Liver (tissue), 7 donors: ENCODE measurements at regions not wholly inside any gene's neighbourhood (a gene's known extent, or its start where the extent isn't known, plus 50 kb on each side); places are given as distances from the start of the nearest gene placed in this dataset.

Experiments
- DNase-seq: peaks from one replicate; pipeline ENCODE4 v3.0.0-alpha.2; 2017; ENCODE audit warnings: low spot score
- H3K27ac ChIP-seq, 2 donors: one replicate each; pipeline ENCODE4 v1.7.0; 2013; ENCODE audit warnings: inconsistent platforms in 2 of 2, low read length in 2 of 2, control low read depth in 1 of 2, low read depth in 1 of 2, mild to moderate bottlenecking in 1 of 2
- H3K27me3 ChIP-seq, 4 donors: one replicate each; pipeline versions ENCODE4 v1.6.1 to v1.7.0; 2013; ENCODE audit warnings: low read length in 3 of 4, inconsistent platforms in 1 of 4, mild to moderate bottlenecking in 1 of 4, moderate library complexity in 1 of 4; ENCODE audit not compliant: control insufficient read depth in 4 of 4, insufficient read depth in 4 of 4
- H3K36me3 ChIP-seq, 4 donors: one replicate each; pipeline versions ENCODE4 v1.6.1 to v1.7.0; 2013; ENCODE audit warnings: low read length in 3 of 4, mild to moderate bottlenecking in 3 of 4, low read depth in 1 of 4, moderate library complexity in 1 of 4; ENCODE audit not compliant: control insufficient read depth in 4 of 4, insufficient read depth in 3 of 4
- H3K4me1 ChIP-seq, 4 donors: one replicate each; pipeline versions ENCODE4 v1.6.1 to v1.7.0; 2013; ENCODE audit warnings: low read length in 3 of 4, mild to moderate bottlenecking in 3 of 4, moderate library complexity in 1 of 4; ENCODE audit not compliant: control insufficient read depth in 4 of 4, insufficient read depth in 4 of 4
- H3K4me3 ChIP-seq, 3 donors: one replicate each; pipeline versions ENCODE4 v1.6.1 to v1.7.0; 2013; ENCODE audit warnings: low read length in 3 of 3, control low read depth in 1 of 3, low read depth in 1 of 3, mild to moderate bottlenecking in 1 of 3
- H3K9ac ChIP-seq, 2 donors: one replicate each; pipeline ENCODE4 v1.7.0; 2013; ENCODE audit warnings: low read length in 2 of 2, mild to moderate bottlenecking in 2 of 2, moderate library complexity in 2 of 2, control low read depth in 1 of 2, low read depth in 1 of 2
- H3K9me3 ChIP-seq, 4 donors: one replicate each; pipeline versions ENCODE4 v1.6.1 to v1.7.0; 2013; ENCODE audit warnings: low read length in 3 of 4; ENCODE audit not compliant: control insufficient read depth in 4 of 4
- EGR1 ChIP-seq, 2 donors: IDR thresholded peaks; 2 replicates each; pipeline ENCODE4 v1.6.1; 2016 to 2018; ENCODE audit warnings: antibody characterized with exemption in 2 of 2, low read depth in 2 of 2
- FOXA1 ChIP-seq: IDR thresholded peaks from 2 replicates; pipeline ENCODE4 v1.6.1; 2016; ENCODE audit warnings: antibody characterized with exemption
- FOXA2 ChIP-seq: IDR thresholded peaks from 2 replicates; pipeline ENCODE4 v1.6.1; 2016; ENCODE audit warnings: antibody characterized with exemption
- GABPA ChIP-seq, 2 donors: IDR thresholded peaks in 1 of 2; conservative IDR thresholded peaks in 1 of 2; 2 replicates each; pipeline ENCODE4 v1.6.1; 2016; ENCODE audit warnings: antibody characterized with exemption in 2 of 2, mild to moderate bottlenecking in 1 of 2, moderate library complexity in 1 of 2
- HNF4A ChIP-seq, 2 donors: conservative IDR thresholded peaks; 2 replicates each; pipeline ENCODE4 v1.6.1; 2016; ENCODE audit warnings: antibody characterized with exemption in 2 of 2, mild to moderate bottlenecking in 2 of 2
- HNF4G ChIP-seq: IDR thresholded peaks from 2 replicates; pipeline ENCODE4 v1.6.1; 2016; ENCODE audit warnings: antibody characterized with exemption
- JUND ChIP-seq, 2 donors: IDR thresholded peaks; 2 replicates each; pipeline ENCODE4 v1.6.1; 2016; ENCODE audit warnings: antibody characterized with exemption in 2 of 2
- NR2F2 ChIP-seq: IDR thresholded peaks from 2 replicates; pipeline ENCODE4 v1.6.1; 2016; ENCODE audit warnings: antibody characterized with exemption
- RAD21 ChIP-seq, 2 donors: IDR thresholded peaks; 2 replicates each; pipeline ENCODE4 v1.6.1; 2016; ENCODE audit warnings: antibody characterized with exemption in 2 of 2, mild to moderate bottlenecking in 2 of 2
- RXRA ChIP-seq, 2 donors: IDR thresholded peaks; 2 replicates each; pipeline ENCODE4 v1.6.1; 2017 to 2018; ENCODE audit warnings: antibody characterized with exemption in 2 of 2, mild to moderate bottlenecking in 1 of 2
- SP1 ChIP-seq: IDR thresholded peaks from 2 replicates; pipeline ENCODE4 v1.6.1; 2018; ENCODE audit warnings: antibody characterized with exemption, mild to moderate bottlenecking
- TAF1 ChIP-seq: conservative IDR thresholded peaks from 2 replicates; pipeline ENCODE4 v1.6.1; 2016; ENCODE audit warnings: antibody characterized with exemption, mild to moderate bottlenecking
- YY1 ChIP-seq: IDR thresholded peaks from 2 replicates; pipeline ENCODE4 v1.6.1; 2016; ENCODE audit warnings: antibody characterized with exemption, mild to moderate bottlenecking
- WGBS: extraction: QIAGEN DNeasy Blood & Tissue Kit; methylation state at CpG from one replicate; pipeline ENCODE4 v1.1.7; 2013; 5-methylcytosine and 5-hydroxymethylcytosine counted together
- TF ChIP-seq, protein P1 (sequence below): IDR thresholded peaks from 2 replicates; pipeline ENCODE4 v1.6.1; 2016; ENCODE audit warnings: antibody characterized with exemption, mild to moderate bottlenecking
- TF ChIP-seq, protein P2 (sequence below): IDR thresholded peaks from 2 replicates; pipeline ENCODE4 v1.6.1; 2016; ENCODE audit warnings: antibody characterized with exemption
- TF ChIP-seq, protein P3 (sequence below): IDR thresholded peaks from 2 replicates; pipeline ENCODE4 v1.6.1; 2016; ENCODE audit warnings: antibody characterized with exemption
- donor health status: healthy.
- donor health status: healthy.
- donor health status: healthy.
- donor health status: healthy.

DNA sequence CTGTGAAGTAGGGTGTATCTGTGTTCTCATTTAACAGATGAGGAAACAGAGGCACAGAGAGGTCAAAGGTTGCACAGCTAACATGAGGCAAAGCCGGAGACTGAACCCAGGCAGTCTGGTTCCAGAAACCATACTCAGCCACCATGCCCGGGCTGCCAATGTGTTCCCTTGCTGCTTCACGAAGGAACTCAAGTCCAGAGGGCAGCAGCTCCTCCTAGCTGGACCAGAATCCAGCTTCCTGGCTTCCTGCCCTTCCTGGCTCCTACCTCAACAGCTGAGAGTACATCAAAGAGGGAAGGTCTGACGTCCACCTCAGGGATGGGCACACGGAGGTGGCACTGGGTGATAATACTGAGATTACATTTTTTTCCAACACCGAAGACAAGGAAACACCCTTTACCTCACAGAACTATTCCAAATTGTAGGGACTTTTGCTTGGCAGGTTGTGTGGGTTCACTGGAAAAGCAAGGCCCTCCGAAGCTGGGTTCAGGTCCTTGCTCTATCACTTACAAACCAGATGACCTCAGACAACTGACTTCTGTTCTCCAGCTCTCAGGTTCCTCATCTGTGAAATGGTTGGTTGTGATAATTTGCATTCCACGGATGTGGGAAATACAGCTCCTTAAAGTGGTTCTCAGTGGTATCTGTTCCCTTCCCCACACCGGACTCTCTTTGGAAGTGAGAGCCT, 154.1 kb upstream of the ZMIZ1 start:
- Histone ChIP-seq H3K9ac (no peak overlapping the region), H3K4me3 (no peak overlapping the region), H3K4me1 (peaks cover 3 to 28% (median 21%) of the 10 kb centered on the region in 4 donors), H3K27me3 (no peaks in the 10 kb centered on the region), H3K27ac (no peak overlapping the region), H3K9me3 (no peaks in the 10 kb centered on the region), H3K36me3 (no peaks in the 10 kb centered on the region)
- no peak for TF ChIP-seq YY1
- TF ChIP-seq, protein P1, sequence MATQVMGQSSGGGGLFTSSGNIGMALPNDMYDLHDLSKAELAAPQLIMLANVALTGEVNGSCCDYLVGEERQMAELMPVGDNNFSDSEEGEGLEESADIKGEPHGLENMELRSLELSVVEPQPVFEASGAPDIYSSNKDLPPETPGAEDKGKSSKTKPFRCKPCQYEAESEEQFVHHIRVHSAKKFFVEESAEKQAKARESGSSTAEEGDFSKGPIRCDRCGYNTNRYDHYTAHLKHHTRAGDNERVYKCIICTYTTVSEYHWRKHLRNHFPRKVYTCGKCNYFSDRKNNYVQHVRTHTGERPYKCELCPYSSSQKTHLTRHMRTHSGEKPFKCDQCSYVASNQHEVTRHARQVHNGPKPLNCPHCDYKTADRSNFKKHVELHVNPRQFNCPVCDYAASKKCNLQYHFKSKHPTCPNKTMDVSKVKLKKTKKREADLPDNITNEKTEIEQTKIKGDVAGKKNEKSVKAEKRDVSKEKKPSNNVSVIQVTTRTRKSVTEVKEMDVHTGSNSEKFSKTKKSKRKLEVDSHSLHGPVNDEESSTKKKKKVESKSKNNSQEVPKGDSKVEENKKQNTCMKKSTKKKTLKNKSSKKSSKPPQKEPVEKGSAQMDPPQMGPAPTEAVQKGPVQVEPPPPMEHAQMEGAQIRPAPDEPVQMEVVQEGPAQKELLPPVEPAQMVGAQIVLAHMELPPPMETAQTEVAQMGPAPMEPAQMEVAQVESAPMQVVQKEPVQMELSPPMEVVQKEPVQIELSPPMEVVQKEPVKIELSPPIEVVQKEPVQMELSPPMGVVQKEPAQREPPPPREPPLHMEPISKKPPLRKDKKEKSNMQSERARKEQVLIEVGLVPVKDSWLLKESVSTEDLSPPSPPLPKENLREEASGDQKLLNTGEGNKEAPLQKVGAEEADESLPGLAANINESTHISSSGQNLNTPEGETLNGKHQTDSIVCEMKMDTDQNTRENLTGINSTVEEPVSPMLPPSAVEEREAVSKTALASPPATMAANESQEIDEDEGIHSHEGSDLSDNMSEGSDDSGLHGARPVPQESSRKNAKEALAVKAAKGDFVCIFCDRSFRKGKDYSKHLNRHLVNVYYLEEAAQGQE = no peak
- no peak for TF ChIP-seq HNF4G
- no peak for TF ChIP-seq RAD21 (IDR thresholded peaks at IDR 0.05)
- TF ChIP-seq SP1 = no peak
- TF ChIP-seq EGR1 (IDR thresholded peaks at IDR 0.05; ENCODE audit: low read depth in 2 of 2) = no peak
- TF ChIP-seq FOXA2 = no peak
- no peak for TF ChIP-seq NR2F2
- no peak for TF ChIP-seq JUND (IDR thresholded peaks at IDR 0.05)
- TF ChIP-seq TAF1 = no peak
- TF ChIP-seq, protein P2, sequence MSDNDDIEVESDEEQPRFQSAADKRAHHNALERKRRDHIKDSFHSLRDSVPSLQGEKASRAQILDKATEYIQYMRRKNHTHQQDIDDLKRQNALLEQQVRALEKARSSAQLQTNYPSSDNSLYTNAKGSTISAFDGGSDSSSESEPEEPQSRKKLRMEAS = no peak
- TF ChIP-seq RXRA (IDR thresholded peaks at IDR 0.05) = no peak
- TF ChIP-seq, protein P3, sequence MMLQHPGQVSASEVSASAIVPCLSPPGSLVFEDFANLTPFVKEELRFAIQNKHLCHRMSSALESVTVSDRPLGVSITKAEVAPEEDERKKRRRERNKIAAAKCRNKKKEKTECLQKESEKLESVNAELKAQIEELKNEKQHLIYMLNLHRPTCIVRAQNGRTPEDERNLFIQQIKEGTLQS = no peak
- no peak for TF ChIP-seq FOXA1
- TF ChIP-seq HNF4A (conservative IDR thresholded peaks at IDR 0.05) = no peak
- no peak for TF ChIP-seq GABPA (IDR thresholded peaks at IDR 0.05 in 1 of 2, conservative IDR thresholded peaks at IDR 0.05 in 1 of 2)
- WGBS = 69% methylated on average over 9 of the region's 9 CpGs
- DNase-seq = no peak

DNA sequence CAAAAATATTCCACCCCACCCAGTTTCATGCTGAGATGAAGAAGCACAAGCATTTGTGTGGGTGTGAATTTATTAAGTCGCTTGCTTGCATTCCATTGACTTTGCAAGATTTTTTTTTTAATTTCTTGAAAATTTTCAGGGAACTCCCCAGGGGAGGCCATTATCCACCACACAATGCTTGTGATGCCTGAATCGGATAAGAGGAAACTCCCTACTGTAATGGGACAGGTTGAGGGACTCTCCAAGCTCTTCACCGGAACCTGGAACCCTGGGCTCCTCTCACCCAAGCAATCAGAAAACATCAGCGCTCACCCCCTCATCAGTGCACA, 153.6 kb upstream of the ZMIZ1 start:
- no peak for DNase-seq

More for the DNA sequence above, 153.6 kb upstream of the ZMIZ1 start:
- Histone ChIP-seq H3K36me3 (no peaks in the 10 kb centered on the region), H3K27me3 (no peaks in the 10 kb centered on the region), H3K27ac (no peak overlapping the region), H3K9me3 (no peaks in the 10 kb centered on the region), H3K4me1 (peaks cover 3 to 28% (median 21%) of the 10 kb centered on the region in 4 donors), H3K9ac (no peak overlapping the region), H3K4me3 (no peak overlapping the region)
- whole genome bisulfite sequencing = 94% methylated on average over 4 of the region's 4 CpGs
- TF ChIP-seq RAD21 (IDR thresholded peaks at IDR 0.05) (no peak), RXRA (IDR thresholded peaks at IDR 0.05) (no peak), HNF4G (no peak), EGR1 (IDR thresholded peaks at IDR 0.05; ENCODE audit: low read depth in 2 of 2) (no peak), NR2F2 (no peak), YY1 (no peak)
- TF ChIP-seq, protein P3 = no peak
- TF ChIP-seq, protein P1 = no peak
